CD4-positive, alpha-beta T cell treated with Interleukin-15 for 4 hours (primary cell): ENCODE measurements at regions not wholly inside any gene's neighbourhood (a gene's known extent, or its start where the extent isn't known, plus 50 kb on each side); places are given as distances from the start of the nearest gene placed in this dataset.

ENCODE experiments used
- DNase-seq: peaks from one replicate; pipeline ENCODE4 v3.0.0-alpha.2; 2020; ENCODE audit warnings: low spot score

- no peak for DNase-seq
These were observed 52.0 kb upstream of the RPL11 start for GRCh38 chr1:23639460-23640095.

- no peak for DNase-seq
These were observed 52.8 kb upstream of the RPL11 start for GRCh38 chr1:23638786-23639241.

GRCh38 chr1:23638188-23638619, 53.4 kb upstream of the RPL11 start:
- no peak for DNase-seq

- no peak for DNase-seq
These were observed 55.6 kb upstream of the RPL11 start for GRCh38 chr1:23636009-23636408.

GRCh38 chr1:23634840-23635651, 56.6 kb upstream of the RPL11 start:
- DNase-seq, result peak; percentile 84

GRCh38 chr1:23634518-23634839, 57.1 kb upstream of the RPL11 start:
- DNase-seq, result no peak

GRCh38 chr1:23632479-23633160, 59.0 kb upstream of the RPL11 start:
- DNase-seq, result no peak

GRCh38 chr1:23629708-23630290, 61.8 kb upstream of the RPL11 start:
- DNase-seq, result no peak

- DNase-seq, result no peak
These were observed 62.6 kb upstream of the RPL11 start for GRCh38 chr1:23628951-23629387.

- DNase-seq, result no peak
These were observed 64.4 kb upstream of the RPL11 start for GRCh38 chr1:23627069-23627735.

GRCh38 chr1:23625929-23626535, 65.6 kb upstream of the RPL11 start:
- no peak for DNase-seq

- DNase-seq, result no peak
These were observed 66.1 kb upstream of the RPL11 start for GRCh38 chr1:23625459-23625858.

- DNase-seq, result peak; percentile 62
These were observed 65.1 kb upstream of the ID3 start for GRCh38 chr1:23624440-23624839.

- DNase-seq, result no peak
These were observed 63.0 kb upstream of the ID3 start for GRCh38 chr1:23622284-23622683.

- no peak for DNase-seq
These were observed 61.3 kb upstream of the ID3 start for GRCh38 chr1:23620605-23621004.

- peak; percentile 92 for DNase-seq
These were observed 60.2 kb upstream of the ID3 start for GRCh38 chr1:23619299-23620188.

- DNase-seq, result no peak
These were observed 59.3 kb upstream of the ID3 start for GRCh38 chr1:23618586-23619083.

GRCh38 chr1:23617084-23617521, 57.8 kb upstream of the ID3 start:
- no peak for DNase-seq

- DNase-seq, result no peak
These were observed 57.1 kb upstream of the ID3 start for GRCh38 chr1:23616292-23616824.

- DNase-seq, result no peak
These were observed 56.6 kb upstream of the ID3 start for GRCh38 chr1:23615852-23616251.
